HG03469 (cell line): ENCODE measurements at regions not wholly inside any gene's neighbourhood (a gene's known extent, or its start where the extent isn't known, plus 50 kb on each side); places are given as distances from the start of the nearest gene placed in this dataset.
"Not testable (repeated sequence)": the region's sequence is repeated elsewhere in the genome, so short reads cannot be mapped to it uniquely, and the experiment has no call there.

Experiments used
- ATAC-seq: cut with Tn5 transposase; IDR thresholded peaks from one replicate; pipeline ENCODE4 v1.9.1; 2021; ENCODE audit warnings: mild to moderate bottlenecking, moderate library complexity, moderate number of reproducible peaks; ENCODE audit not compliant: unreplicated experiment

- no peak for ATAC-seq
Measured at GRCh38 chr4:110364911-110365520, 110.9 kb upstream of the ENPEP start.

- no peak for ATAC-seq
Measured at GRCh38 chr4:110361921-110362320, 114.0 kb upstream of the ENPEP start.

- no peak for ATAC-seq
Measured at GRCh38 chr4:110359076-110359475, 116.9 kb upstream of the ENPEP start.

- no peak for ATAC-seq
Measured at GRCh38 chr4:110357521-110357920, 118.4 kb upstream of the ENPEP start.

- no peak for ATAC-seq
Measured at GRCh38 chr4:110354460-110354859, 121.5 kb upstream of the ENPEP start.

- ATAC-seq = no peak
Measured at GRCh38 chr4:110352670-110353442, 123.1 kb upstream of the ENPEP start.

GRCh38 chr4:110348711-110349383, 127.1 kb upstream of the ENPEP start:
- ATAC-seq = no peak

- no peak for ATAC-seq
Measured at GRCh38 chr4:110347805-110348204, 128.2 kb upstream of the ENPEP start.

GRCh38 chr4:110344165-110344564, 131.8 kb upstream of the ENPEP start:
- no peak for ATAC-seq

GRCh38 chr4:110343534-110343933, 132.4 kb upstream of the ENPEP start:
- ATAC-seq = no peak

- peak; percentile 79 for ATAC-seq
Measured at GRCh38 chr4:110341118-110341517, 134.8 kb upstream of the ENPEP start.

- ATAC-seq = no peak
Measured at GRCh38 chr4:110335399-110335798, 137.0 kb upstream of the ELOVL6 start.

- no peak for ATAC-seq
Measured at GRCh38 chr4:110332483-110332882, 134.1 kb upstream of the ELOVL6 start.

- ATAC-seq = not testable (repeated sequence)
Measured at GRCh38 chr4:110326426-110326825, 128.0 kb upstream of the ELOVL6 start.

- ATAC-seq = peak; percentile 57
Measured at GRCh38 chr4:110310795-110311194, 112.4 kb upstream of the ELOVL6 start.

- no peak for ATAC-seq
Measured at GRCh38 chr4:110309675-110310074, 111.3 kb upstream of the ELOVL6 start.

- ATAC-seq = no peak
Measured at GRCh38 chr4:110306303-110306702, 107.9 kb upstream of the ELOVL6 start.

GRCh38 chr4:110305455-110305854, 107.0 kb upstream of the ELOVL6 start:
- ATAC-seq = no peak

GRCh38 chr4:110296892-110297291, 98.5 kb upstream of the ELOVL6 start:
- peak; percentile 90 for ATAC-seq

GRCh38 chr4:110294165-110294564, 95.8 kb upstream of the ELOVL6 start:
- no peak for ATAC-seq

GRCh38 chr4:110292994-110293744, 94.8 kb upstream of the ELOVL6 start:
- no peak for ATAC-seq
